ENCODE measurements at regions not wholly inside any gene's neighbourhood (a gene's known extent, or its start where the extent isn't known, plus 50 kb on each side); places are given as distances from the start of the nearest gene placed in this dataset.

DNA sequence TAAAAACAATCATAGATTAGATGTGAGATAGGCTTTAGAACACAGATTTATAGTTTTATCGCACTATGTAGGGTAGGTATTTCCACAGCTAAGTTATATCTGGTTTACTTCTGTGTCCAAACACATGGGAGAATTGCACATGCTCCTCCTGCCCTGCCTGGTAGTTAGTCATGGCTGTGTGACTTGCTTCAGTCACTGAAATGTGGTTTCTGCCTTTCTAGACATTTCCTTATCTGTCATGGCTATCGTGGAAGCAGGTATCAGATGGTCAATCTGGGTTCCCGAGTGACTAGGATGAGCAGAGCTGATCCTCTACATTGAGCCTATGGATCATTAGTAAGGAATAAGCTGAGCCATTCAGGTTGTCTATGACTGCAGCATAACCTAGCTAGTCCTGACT, 117.8 kb upstream of the GMDS start:
- intact Hi-C loops (cut with DNase I): no loop called here
- Histone ChIP-seq H3K27ac (no peak overlapping the region), H3K36me3 (no peaks in the 10 kb centered on the region), H3K27me3 (ENCODE audit: low read depth) (no peaks in the 10 kb centered on the region), H3K4me1 (no peaks in the 10 kb centered on the region), H3K9me3 (no peaks in the 10 kb centered on the region), H3K4me3 (no peak overlapping the region)
- DNase-seq (no peak), ATAC-seq (no peak)
- TF ChIP-seq, protein P1, sequence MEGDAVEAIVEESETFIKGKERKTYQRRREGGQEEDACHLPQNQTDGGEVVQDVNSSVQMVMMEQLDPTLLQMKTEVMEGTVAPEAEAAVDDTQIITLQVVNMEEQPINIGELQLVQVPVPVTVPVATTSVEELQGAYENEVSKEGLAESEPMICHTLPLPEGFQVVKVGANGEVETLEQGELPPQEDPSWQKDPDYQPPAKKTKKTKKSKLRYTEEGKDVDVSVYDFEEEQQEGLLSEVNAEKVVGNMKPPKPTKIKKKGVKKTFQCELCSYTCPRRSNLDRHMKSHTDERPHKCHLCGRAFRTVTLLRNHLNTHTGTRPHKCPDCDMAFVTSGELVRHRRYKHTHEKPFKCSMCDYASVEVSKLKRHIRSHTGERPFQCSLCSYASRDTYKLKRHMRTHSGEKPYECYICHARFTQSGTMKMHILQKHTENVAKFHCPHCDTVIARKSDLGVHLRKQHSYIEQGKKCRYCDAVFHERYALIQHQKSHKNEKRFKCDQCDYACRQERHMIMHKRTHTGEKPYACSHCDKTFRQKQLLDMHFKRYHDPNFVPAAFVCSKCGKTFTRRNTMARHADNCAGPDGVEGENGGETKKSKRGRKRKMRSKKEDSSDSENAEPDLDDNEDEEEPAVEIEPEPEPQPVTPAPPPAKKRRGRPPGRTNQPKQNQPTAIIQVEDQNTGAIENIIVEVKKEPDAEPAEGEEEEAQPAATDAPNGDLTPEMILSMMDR (IDR thresholded peaks at IDR 0.05): no peak

DNA sequence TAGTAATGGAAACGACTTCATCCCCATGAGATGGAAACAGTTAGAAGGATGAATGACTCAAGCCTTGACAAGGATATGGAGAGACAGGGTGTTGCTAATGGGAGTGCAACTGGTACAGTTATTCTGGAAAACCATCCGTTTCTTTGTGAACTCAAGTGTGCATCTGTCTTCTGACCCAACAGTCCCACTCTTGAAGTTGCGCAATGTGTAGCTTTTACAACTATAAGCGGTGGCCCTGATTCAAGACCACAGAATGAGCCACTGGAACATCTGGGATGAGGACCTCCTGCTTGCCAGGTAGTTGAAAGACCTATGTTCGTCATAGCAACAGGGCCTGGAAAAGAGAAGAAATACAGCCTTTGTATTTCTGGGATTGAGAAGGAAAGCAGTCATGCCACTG, 115.8 kb upstream of the GMDS start:
- Histone ChIP-seq H3K4me3 (no peak overlapping the region), H3K27me3 (ENCODE audit: low read depth) (no peaks in the 10 kb centered on the region), H3K36me3 (no peaks in the 10 kb centered on the region), H3K9me3 (no peaks in the 10 kb centered on the region), H3K27ac (no peak overlapping the region), H3K4me1 (no peaks in the 10 kb centered on the region)
- DNase-seq: no peak
- intact Hi-C loops (cut with DNase I): no loop called here
- TF ChIP-seq, protein P1 (IDR thresholded peaks at IDR 0.05): no peak
- ATAC-seq: no peak

DNA sequence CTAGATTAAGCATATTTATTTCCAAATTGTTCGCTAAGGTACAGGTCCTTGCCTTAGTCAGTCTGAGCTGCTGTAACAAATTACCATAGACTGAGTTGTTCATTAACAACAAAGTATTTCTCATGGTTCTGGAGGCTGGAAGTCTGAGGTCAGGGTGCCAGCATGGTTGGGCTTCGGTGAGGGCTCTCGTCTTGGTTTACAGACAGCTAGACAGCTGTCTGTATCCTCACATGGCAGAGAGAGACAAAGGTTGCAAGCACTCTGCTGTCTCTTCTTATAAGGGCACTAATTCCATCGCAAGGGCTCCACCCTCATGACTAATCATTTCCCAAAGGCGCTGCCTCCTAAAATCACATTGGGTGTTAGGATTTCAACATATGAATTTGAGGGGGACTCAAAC, 115.3 kb upstream of the GMDS start:
- intact Hi-C loops (cut with DNase I): no loop called here
- no peak overlapping the region for H3K4me3 ChIP-seq
- H3K27me3 ChIP-seq (ENCODE audit: low read depth): no peaks in the 10 kb centered on the region
- H3K9me3 ChIP-seq: no peaks in the 10 kb centered on the region
- TF ChIP-seq, protein P1 (IDR thresholded peaks at IDR 0.05): no peak
- no peaks in the 10 kb centered on the region for H3K4me1 ChIP-seq
- no peak overlapping the region for H3K27ac ChIP-seq
- ATAC-seq (no peak), DNase-seq (no peak)
- H3K36me3 ChIP-seq: no peaks in the 10 kb centered on the region

DNA sequence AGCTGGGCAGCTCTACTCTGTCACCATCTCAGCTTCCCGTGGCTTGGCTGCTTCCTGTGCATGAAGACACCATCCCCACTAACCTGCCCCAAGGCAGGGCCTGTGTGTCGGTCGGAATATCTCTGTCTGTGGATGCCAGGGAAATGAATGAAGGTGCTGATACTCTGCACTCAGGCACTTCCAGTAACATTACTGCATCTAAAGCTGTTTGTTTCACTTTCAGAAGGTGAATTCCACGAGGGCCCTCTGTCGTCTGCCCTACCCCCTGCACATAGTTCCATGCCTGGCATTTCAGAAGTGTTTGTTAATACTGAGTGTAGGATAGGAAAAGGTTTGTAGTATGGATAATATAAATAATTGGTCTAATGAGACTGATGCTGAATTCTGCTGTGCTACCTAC, 114.7 kb upstream of the GMDS start:
- Histone ChIP-seq H3K27me3 (ENCODE audit: low read depth) (no peaks in the 10 kb centered on the region), H3K4me3 (no peak overlapping the region), H3K36me3 (no peaks in the 10 kb centered on the region), H3K9me3 (no peaks in the 10 kb centered on the region), H3K4me1 (peaks cover 1% of the 10 kb centered on the region), H3K27ac (no peak overlapping the region)
- ATAC-seq (no peak), DNase-seq (no peak)
- intact Hi-C loops (cut with DNase I): no loop called here
- TF ChIP-seq, protein P1 (IDR thresholded peaks at IDR 0.05): no peak

DNA sequence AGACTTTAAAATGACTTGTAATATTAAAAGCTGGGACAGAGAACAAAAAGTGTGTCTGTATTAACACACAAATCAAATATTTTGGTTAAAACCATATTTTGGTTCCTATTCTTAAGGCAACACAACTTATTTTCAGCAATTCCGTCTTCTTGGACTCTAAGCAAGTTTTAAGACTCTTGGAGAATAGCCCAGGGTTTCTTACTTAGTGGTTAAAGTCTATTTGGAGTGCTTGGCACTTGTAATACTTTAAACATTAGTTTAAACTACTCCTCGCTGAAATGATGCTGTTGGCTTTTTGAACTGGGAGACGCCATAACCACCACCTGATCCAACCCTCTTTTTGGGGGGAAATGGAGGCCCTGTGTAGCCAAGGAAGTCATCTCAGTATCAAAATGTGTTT, 109.7 kb upstream of the GMDS start:
- Histone ChIP-seq H3K4me1 (peaks cover 4% of the 10 kb centered on the region), H3K27ac (no peak overlapping the region), H3K4me3 (no peak overlapping the region), H3K27me3 (ENCODE audit: low read depth) (no peaks in the 10 kb centered on the region), H3K9me3 (no peaks in the 10 kb centered on the region), H3K36me3 (no peaks in the 10 kb centered on the region)
- intact Hi-C loops (cut with DNase I): no loop called here
- DNase-seq (no peak), ATAC-seq (peak in 1 of 2 donors; percentile 43)
- TF ChIP-seq, protein P1 (IDR thresholded peaks at IDR 0.05): no peak

DNA sequence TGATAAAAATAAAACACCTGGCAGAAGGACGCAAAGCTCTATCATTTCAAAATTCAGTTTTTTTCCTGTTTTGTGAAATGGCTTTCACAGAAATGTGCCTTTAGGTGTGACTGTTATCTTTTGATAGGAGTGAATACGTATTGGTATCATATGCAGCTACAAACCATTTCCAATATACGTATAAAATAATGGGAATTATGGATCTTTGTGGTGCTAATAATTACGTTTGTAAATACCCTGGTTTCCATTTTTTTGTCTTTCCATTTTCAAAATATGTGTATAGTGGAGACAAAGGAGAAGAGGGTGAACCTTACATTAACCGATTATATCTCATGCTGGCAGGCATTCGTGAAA, 108.7 kb upstream of the GMDS start:
- H3K4me3 ChIP-seq: no peak overlapping the region
- TF ChIP-seq, protein P1 (IDR thresholded peaks at IDR 0.05): no peak
- DNase-seq: no peak
- H3K36me3 ChIP-seq: no peaks in the 10 kb centered on the region
- peaks cover 4% of the 10 kb centered on the region for H3K4me1 ChIP-seq
- ATAC-seq: no peak
- no peaks in the 10 kb centered on the region for H3K9me3 ChIP-seq
- H3K27me3 ChIP-seq (ENCODE audit: low read depth): no peaks in the 10 kb centered on the region
- intact Hi-C loops (cut with DNase I): no loop called here
- H3K27ac ChIP-seq: no peak overlapping the region

All from lower lobe of right lung (tissue), 2 donors.